Thymus (tissue), 11 donors: ENCODE measurements at regions not wholly inside any gene's neighbourhood (a gene's known extent, or its start where the extent isn't known, plus 50 kb on each side); places are given as distances from the start of the nearest gene placed in this dataset.
A peak's percentile ranks its signal among the peaks of the same experiment; 100 is the strongest.

ENCODE experiments used
- DNase-seq, 9 donors: peaks; one replicate each; pipeline ENCODE4 v3.0.0-alpha.2; 2013; ENCODE audit warnings: low spot score in 9 of 9, low read depth in 6 of 9, missing footprints in 1 of 9
- H3K27ac ChIP-seq, 2 donors: one replicate each; pipeline ENCODE4 v1.5.1; 2013; ENCODE audit warnings: control low read depth in 1 of 2, low read depth in 1 of 2, low read length in 1 of 2, mild to moderate bottlenecking in 1 of 2, moderate library complexity in 1 of 2
- H3K27me3 ChIP-seq, 2 donors: one replicate each; pipeline ENCODE4 v1.5.1; 2013; ENCODE audit warnings: low read length in 1 of 2; ENCODE audit not compliant: control insufficient read depth in 2 of 2, insufficient read depth in 1 of 2
- H3K36me3 ChIP-seq, 2 donors: one replicate each; pipeline ENCODE4 v1.5.1; 2013; ENCODE audit warnings: low read length in 1 of 2, mild to moderate bottlenecking in 1 of 2, moderate library complexity in 1 of 2; ENCODE audit not compliant: control insufficient read depth in 2 of 2, insufficient read depth in 2 of 2
- H3K4me1 ChIP-seq, 2 donors: one replicate each; pipeline ENCODE4 v1.5.1; 2013; ENCODE audit warnings: low read length in 2 of 2; ENCODE audit not compliant: control insufficient read depth in 2 of 2, insufficient read depth in 2 of 2
- H3K4me3 ChIP-seq, 2 donors: one replicate each; pipeline ENCODE4 v1.5.1; 2013; ENCODE audit warnings: low read length in 2 of 2, control low read depth in 1 of 2, mild to moderate bottlenecking in 1 of 2
- H3K9me3 ChIP-seq, 2 donors: one replicate each; pipeline ENCODE4 v1.5.1; 2013; ENCODE audit warnings: low read length in 1 of 2, mild to moderate bottlenecking in 1 of 2; ENCODE audit not compliant: control insufficient read depth in 2 of 2, insufficient read depth in 1 of 2
- WGBS: extraction: QIAGEN DNeasy Blood & Tissue Kit; methylation state at CpG from one replicate; pipeline ENCODE4 v1.1.7; 2013; 5-methylcytosine and 5-hydroxymethylcytosine counted together
- donor health status: healthy.

GRCh38 chr7:3094701-3095445 is 51.2 kb upstream of the CARD11 start:
- 8% methylated on average over 23 of the region's 23 CpGs for WGBS
- DNase-seq: peak in 5 of 9 donors; percentile 26 to 70 (median 41)
- Histone ChIP-seq H3K4me3 (peak overlapping the region; percentile 3 to 36), H3K4me1 (peaks cover 7 to 43% of the 10 kb centered on the region in 2 donors), H3K36me3 (no peaks in the 10 kb centered on the region), H3K27ac (peak overlapping the region; percentile 68 to 70), H3K27me3 (no peaks in the 10 kb centered on the region), H3K9me3 (no peaks in the 10 kb centered on the region)

- WGBS: 94% methylated on average over 1 of the region's 1 CpG
Measured at GRCh38 chr7:3097734-3098133, 54.1 kb upstream of the CARD11 start.

GRCh38 chr7:3102159-3102558 is 58.5 kb upstream of the CARD11 start:
- peaks cover 0 to 4% of the 10 kb centered on the region in 2 donors for H3K9me3 ChIP-seq
- peaks cover 0 to 6% of the 10 kb centered on the region in 2 donors for H3K4me1 ChIP-seq
- no peaks in the 10 kb centered on the region for H3K36me3 ChIP-seq
- no peak overlapping the region for H3K4me3 ChIP-seq
- no peak for DNase-seq
- H3K27me3 ChIP-seq: no peaks in the 10 kb centered on the region
- WGBS: 54% methylated on average over 2 of the region's 2 CpGs
- H3K27ac ChIP-seq: peak overlapping the region in 1 of 2 donors; percentile 32

More at GRCh38 chr7:3097734-3098133, 54.1 kb upstream of the CARD11 start:
- Histone ChIP-seq H3K36me3 (no peaks in the 10 kb centered on the region), H3K27ac (no peak overlapping the region), H3K9me3 (no peaks in the 10 kb centered on the region), H3K4me3 (no peak overlapping the region), H3K4me1 (peaks cover 4 to 26% of the 10 kb centered on the region in 2 donors), H3K27me3 (no peaks in the 10 kb centered on the region)
- no peak for DNase-seq

GRCh38 chr7:3103614-3104398 is 60.1 kb upstream of the CARD11 start:
- Histone ChIP-seq H3K36me3 (no peaks in the 10 kb centered on the region), H3K27ac (no peak overlapping the region), H3K4me3 (no peak overlapping the region), H3K9me3 (peaks cover 0 to 4% of the 10 kb centered on the region in 2 donors), H3K4me1 (peaks cover 0 to 3% of the 10 kb centered on the region in 2 donors), H3K27me3 (no peaks in the 10 kb centered on the region)
- DNase-seq: no peak
- 96% methylated on average over 12 of the region's 12 CpGs for WGBS

GRCh38 chr7:3105856-3106255 is 62.2 kb upstream of the CARD11 start:
- DNase-seq: no peak
- Histone ChIP-seq H3K27me3 (no peaks in the 10 kb centered on the region), H3K36me3 (no peaks in the 10 kb centered on the region), H3K4me3 (no peak overlapping the region), H3K4me1 (peaks cover 0 to 3% of the 10 kb centered on the region in 2 donors), H3K9me3 (peaks cover 0 to 4% of the 10 kb centered on the region in 2 donors), H3K27ac (no peak overlapping the region)

GRCh38 chr7:3106361-3106826 is 62.7 kb upstream of the CARD11 start:
- H3K4me3 ChIP-seq: no peak overlapping the region
- no peak for DNase-seq
- 22% methylated on average over 2 of the region's 2 CpGs for WGBS
- peaks cover 0 to 4% of the 10 kb centered on the region in 2 donors for H3K9me3 ChIP-seq
- no peaks in the 10 kb centered on the region for H3K36me3 ChIP-seq
- H3K27ac ChIP-seq: no peak overlapping the region
- peaks cover 0 to 3% of the 10 kb centered on the region in 2 donors for H3K4me1 ChIP-seq
- H3K27me3 ChIP-seq: no peaks in the 10 kb centered on the region

- WGBS: 82% methylated on average over 8 of the region's 8 CpGs
- peaks cover 0 to 4% of the 10 kb centered on the region in 2 donors for H3K4me1 ChIP-seq
- no peaks in the 10 kb centered on the region for H3K27me3 ChIP-seq
- peaks cover 0 to 4% of the 10 kb centered on the region in 2 donors for H3K9me3 ChIP-seq
- DNase-seq: no peak
- no peak overlapping the region for H3K27ac ChIP-seq
- no peaks in the 10 kb centered on the region for H3K36me3 ChIP-seq
- no peak overlapping the region for H3K4me3 ChIP-seq
Measured at GRCh38 chr7:3107228-3107763, 63.6 kb upstream of the CARD11 start.

DNA sequence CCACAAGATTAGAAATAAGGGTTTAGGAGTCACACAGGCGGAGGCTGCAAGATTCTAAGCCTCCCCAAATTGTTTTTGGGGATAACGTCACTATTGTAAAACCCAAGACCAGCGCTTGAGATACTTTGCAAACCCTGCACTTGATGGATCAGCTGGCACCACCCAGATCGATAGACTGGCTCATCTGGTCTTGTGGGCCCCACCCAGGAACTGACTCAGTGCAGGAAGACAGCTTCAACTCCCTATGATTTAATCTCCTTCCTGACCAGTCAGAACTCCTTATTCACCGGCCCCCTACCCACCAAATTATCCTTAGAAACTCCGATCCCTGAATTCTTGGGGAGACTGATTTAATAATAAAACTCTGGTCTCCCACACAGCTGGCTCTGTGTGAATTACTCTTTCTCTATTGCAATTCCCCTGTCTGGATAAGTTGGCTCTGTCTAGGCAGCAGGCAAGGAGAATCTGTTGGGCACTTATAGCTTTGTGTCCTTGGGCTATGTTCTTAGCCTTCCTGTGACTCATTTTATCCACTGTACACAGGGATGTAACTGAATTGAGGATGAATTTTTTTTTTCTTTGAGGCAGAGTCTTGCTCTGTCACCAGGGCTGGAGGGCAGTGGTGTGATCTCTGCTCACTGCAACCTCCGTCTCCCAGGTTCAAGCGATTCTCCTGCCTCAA is 64.4 kb upstream of the CARD11 start:
- no peak for DNase-seq
- WGBS: 92% methylated on average over 8 of the region's 8 CpGs
- Histone ChIP-seq H3K36me3 (no peaks in the 10 kb centered on the region), H3K4me1 (peaks cover 0 to 10% of the 10 kb centered on the region in 2 donors), H3K9me3 (peaks cover 0 to 4% of the 10 kb centered on the region in 2 donors), H3K27ac (no peak overlapping the region), H3K27me3 (no peaks in the 10 kb centered on the region), H3K4me3 (no peak overlapping the region)
